ENCODE measurements at regions not wholly inside any gene's neighbourhood (a gene's known extent, or its start where the extent isn't known, plus 50 kb on each side); places are given as distances from the start of the nearest gene placed in this dataset.
"Not testable (repeated sequence)": the region's sequence is repeated elsewhere in the genome, so short reads cannot be mapped to it uniquely, and the experiment has no call there.

DNA sequence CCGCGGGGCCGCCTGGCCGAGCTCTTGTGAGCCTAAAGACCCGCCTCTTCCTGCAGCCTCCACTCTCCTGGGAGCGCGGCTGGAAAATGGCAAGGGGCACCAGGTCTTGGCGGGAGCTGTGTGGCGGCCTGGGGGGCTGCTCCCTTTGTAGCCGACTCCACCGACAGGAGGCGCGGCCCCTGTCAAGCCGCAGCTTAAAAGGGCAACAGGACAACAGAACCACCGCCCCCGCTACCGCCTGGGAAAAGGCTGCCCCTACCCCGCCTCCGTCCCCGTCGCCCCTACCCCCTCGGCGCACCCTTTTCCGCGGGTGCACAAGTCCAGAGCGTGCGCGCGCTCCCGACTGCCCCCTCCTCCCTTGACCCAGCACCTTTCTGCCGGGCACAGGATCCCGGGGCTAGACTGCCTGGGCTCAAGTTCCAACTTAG is 60.3 kb downstream of the GOLGA8K start:
- DNase-seq (ENCODE audit: low spot score): peak; percentile 1

DNA sequence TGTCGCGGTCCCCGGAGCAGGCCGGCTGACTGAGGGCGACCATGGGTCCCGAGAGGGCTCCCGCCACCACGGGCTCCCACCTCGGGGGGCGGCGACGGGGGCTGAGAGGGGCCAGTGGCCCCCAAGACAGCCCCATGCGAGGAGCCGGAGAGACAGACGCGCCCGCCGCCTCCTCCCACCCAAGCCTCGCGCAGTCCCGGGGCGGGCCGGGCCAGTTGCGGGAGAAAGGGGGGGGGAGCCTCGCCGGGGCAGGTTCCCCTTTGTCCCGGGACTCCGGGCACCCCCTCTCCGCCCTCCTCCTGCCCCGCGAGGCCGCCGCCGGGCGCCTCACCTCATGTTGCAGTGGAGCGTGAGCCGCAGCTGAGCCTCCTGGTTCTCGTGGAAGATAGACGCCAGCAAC is 60.8 kb downstream of the GOLGA8K start:
- DNase-seq (ENCODE audit: low spot score): not testable (repeated sequence)

DNA sequence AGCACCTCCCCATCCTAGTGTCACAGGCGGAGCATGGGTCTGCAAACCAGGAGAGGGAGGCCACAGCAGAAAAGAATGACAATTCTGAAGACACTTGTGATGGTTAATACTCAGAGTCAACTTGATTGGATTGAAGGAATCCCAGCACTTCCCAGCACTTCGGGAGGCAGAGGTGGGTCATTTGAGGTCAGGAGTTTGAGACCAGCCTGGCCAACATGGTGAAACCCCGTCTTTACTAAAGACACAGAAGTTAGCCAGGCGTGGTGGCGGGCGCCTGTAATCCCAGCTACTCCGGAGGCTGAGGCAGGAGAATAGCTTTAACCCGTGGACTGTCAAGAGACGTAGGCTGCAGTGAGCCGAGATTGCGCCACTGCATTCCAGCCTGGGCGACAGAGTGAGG is 61.6 kb downstream of the GOLGA8K start:
- DNase-seq (ENCODE audit: low spot score): not testable (repeated sequence)

DNA sequence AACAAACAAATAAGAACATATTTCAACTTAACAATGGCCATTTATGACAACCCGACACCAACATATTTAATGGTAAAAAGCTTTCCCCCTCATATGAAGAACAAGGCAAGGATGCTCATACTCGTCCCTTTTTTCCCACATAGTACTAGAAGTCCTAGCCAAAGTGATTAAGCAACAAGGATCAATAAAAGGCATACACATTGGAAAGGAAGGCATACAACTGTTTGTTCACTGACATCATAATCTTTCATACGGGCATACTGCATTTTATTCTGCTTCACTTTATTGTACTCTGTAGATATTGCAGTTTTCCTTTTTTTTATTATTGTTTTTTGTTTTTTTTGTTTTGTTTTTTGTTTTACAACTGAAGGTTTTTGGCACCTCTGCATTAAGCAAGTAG is 66.3 kb downstream of the GOLGA8K start:
- DNase-seq (ENCODE audit: low spot score): not testable (repeated sequence)

DNA sequence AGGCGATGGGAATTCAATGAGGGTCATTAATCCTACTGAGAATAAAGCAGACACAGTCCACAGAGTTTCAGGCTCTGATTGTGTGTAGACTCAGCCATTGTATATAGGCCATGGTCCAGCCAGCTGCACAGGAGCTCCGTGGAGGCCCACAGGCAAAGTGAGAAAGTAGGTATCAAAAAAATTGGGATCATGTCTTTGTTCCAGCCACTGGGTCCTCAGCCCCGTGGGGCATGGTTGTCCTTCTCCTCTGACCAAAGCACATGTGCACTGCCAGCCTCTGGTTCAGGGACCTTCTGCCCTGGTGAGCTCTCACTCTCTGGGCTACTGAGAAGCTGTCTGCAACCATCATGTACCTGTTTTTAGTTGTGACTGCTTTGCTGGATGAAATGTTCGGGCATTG is 79.7 kb downstream of the GOLGA8K start:
- not testable (repeated sequence) for DNase-seq (ENCODE audit: low spot score)

DNA sequence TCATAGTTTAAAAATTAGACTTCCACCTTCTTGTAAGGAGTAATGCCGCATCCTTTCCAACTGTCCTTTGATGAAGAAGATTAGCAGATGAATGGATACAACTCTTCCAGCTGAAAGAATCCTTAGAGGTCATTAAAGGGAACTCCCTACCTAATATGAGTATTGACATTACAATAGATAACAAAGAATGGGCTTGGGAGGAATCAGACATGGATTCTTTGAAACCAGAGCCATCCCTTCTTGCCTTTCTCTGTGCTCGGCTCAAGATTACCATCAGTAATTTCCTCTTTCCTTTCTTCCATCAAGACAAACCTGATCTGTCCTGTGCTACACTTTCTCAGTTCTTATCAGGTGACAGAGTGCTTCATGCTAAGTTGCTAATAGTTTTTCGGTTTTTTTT is 83.8 kb downstream of the GOLGA8K start:
- DNase-seq (ENCODE audit: low spot score): not testable (repeated sequence)

DNA sequence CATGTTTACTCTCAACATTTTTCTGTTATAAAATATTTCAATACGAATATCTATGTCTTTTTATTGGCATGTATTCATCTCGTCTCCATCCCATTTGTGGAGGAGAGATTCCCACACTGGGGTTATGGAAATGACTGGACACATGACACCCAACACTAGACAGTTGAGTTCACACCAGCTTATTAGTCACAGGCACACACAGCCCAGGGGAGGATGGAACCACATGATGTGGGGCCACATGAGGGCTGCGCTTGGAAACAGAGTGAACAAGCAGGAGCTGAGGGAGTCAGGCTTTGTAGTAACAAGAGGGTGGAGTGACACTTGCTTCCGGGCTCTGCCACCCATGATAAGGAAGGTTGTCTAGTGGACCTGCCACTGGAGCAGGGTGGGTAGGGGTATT is 86.6 kb downstream of the GOLGA8K start:
- not testable (repeated sequence) for DNase-seq (ENCODE audit: low spot score)

DNA sequence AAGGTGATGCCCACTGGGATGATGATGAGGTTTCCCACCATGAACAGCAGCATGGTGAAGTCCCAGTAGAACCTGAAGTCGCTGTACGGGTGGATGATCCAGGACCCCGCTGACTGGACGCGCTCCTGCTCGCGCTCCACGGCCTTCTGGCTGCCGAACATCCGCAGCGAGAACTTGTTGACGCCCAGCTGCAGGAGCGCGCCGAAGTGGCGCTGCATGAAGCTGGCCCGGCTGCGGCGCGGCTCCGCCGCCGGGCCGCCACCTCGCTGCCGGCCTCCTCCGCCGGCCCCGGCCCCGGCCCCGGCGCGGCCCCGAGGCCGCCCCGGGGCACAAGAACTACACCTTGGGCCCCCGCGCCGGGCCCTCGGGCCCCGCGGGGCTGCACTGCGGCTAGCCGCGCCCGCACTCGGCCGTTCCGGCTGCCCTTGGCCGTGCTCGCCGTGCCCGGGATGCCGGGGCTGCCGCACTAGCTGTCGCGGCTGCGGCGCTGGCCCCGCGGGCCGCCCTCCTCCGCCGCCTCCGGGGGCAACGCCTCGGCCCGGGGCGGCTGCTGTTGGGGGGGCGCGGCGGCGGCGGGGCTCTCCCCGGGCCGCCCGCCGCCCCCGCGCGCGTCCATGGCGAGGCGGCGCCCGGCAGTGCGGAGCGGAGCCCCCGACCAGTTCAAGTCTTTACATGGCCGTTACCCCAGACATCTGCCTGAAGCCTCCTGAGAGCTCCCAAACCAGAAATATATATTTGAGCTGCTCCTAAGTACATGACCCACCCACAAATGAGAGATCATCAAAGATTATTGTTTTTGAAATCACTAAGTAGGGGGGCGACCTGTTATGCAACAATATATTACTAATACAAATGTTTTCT is 87.8 kb downstream of the GOLGA8K start:
- DNase-seq (ENCODE audit: low spot score): not testable (repeated sequence)

DNA sequence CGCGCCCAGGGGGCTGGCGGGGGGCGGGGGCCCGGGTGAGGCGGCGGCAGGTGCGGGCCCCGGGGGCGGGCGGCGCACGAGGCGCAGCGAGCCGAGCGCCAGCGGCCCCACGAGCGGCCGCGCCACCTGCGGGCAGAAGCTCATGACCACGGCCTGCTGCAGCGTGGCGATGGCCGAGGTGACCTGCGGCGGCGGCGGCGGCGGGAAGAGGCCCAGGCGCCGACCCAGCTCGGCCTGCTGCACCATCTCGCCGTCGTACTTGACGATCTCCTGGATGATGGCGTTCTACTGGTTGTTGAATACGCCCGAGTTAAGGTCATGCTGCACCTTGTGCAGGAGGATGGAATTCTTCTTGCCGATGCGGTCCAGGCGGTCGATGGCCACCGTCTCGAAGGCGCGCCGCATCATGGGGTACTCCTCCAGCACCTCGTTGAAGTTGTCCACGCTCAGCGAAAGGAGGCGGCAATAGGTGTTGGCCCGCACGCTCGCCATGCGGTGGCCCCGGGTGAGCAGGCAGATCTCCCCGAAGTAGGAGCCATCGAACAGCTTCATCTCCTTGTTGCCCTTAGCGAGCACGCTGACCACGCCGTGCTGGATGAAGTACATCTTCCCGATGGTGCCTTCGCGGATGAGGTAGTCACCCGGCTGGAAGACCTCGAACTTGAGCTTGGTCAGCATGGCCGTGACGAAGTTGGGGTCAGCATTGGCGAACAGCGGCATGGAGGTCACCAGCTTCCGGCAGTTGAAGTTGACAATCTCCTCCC is 89.5 kb downstream of the GOLGA8K start:
- DNase-seq (ENCODE audit: low spot score): not testable (repeated sequence)

DNA sequence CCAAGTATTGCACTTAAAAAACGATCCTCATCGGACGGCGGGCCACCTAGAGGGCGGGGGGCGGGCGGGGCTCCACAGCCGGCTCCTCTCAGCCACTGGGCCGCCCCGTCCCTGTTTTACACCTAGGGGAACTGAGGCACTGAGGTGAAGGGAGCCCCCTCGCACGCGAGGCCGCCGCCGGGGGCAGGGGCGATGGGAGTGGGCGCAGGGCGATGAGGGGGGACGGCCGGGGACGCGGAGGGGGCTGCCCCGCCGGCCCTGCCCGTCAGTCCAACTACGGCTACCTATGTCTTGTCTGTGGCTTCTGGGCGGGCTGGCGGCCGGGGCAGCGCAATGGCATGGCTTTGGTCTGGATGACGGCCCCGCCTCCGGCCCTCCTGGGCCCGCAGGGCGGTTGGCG is 90.4 kb downstream of the GOLGA8K start:
- not testable (repeated sequence) for DNase-seq (ENCODE audit: low spot score)

DNA sequence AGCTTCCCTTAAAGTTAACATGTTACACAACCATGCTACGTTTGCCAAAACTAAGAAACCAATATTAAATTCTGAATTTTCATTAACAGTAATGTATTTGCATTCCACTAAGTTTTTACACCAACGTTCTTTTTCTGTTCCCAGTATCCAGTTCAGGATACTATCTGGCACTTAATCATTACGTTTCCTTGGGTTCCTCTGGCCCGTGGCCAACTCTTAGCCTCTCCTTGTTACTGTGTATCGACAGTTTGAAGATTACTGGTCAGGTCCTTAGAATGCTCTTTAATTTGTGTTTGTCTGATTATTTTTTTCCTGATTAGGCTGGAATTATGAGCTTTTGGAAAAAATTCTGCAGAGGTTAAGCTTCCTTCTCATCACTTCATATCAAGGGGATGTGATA is 95.5 kb downstream of the GOLGA8K start:
- not testable (repeated sequence) for DNase-seq (ENCODE audit: low spot score)

DNA sequence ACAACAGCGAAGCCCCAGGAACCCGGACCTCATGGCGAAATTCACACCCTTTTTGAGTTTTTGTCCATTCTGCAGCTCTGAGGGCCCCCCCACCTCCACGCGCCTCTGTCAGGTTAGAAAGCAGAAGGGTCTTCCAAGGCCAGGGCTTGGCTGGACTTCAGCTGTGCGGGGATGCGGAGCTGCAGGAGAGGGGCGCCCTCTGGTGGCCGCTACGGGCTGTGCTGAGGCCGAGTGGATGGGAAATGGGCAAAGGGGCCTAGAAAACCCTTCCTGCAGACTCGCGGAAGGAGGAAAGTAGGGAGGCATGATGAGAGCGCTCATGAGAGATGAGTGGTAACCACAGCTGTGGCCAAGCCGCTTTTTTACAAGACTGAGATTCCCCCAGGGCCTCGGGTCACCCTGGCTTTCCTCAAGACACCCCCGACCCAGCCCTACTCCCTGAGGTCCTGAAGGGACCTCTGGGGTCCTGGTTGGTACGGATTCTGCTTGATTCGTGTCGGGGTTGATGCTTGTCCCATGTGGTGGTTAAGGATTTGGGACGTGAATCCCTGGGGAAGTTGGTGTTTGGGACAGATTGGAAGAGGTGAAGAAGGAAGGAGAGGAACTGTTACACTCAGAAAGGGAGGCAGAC is 126.8 kb downstream of the GOLGA8K start:
- not testable (repeated sequence) for DNase-seq (ENCODE audit: low spot score)

DNA sequence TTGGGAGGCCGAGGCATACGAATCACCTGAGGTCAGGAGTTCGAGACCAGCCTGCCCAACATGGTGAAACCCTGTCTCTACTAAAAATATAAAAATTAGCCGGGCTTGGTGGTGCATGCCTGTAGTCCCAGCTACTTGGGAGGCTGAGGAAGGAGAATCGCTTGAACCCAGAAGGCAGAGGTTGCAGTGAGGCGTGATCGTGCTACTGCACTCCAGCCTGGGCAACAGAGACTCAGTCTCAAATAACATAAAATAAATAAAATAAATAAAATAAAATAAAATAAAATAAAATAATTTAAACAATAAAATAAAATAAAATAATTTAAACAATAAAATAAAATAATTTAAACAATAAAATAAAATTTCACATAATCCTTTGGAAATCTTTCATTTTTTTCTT is 149.1 kb downstream of the GOLGA8K start:
- DNase-seq (ENCODE audit: low spot score): not testable (repeated sequence)

DNA sequence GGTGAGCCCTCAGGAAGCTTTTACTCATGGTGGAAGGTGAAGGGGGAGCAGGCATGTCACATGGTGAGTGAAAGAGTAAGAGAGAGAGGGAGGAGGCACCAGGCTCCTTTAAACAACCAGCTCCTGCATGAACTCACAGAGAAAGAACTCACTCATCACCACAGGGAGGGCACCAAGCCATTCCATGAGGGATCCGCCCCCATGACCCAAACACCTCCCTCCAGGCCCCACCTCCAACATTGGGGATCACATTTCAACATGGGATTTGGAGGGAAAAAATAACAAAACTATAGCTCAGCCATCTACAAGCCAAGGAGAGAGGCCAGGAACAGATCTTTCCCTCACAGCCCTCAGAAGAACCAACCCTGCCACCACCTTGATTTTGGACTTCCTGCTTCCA is 153.9 kb downstream of the GOLGA8K start:
- not testable (repeated sequence) for DNase-seq (ENCODE audit: low spot score)

DNA sequence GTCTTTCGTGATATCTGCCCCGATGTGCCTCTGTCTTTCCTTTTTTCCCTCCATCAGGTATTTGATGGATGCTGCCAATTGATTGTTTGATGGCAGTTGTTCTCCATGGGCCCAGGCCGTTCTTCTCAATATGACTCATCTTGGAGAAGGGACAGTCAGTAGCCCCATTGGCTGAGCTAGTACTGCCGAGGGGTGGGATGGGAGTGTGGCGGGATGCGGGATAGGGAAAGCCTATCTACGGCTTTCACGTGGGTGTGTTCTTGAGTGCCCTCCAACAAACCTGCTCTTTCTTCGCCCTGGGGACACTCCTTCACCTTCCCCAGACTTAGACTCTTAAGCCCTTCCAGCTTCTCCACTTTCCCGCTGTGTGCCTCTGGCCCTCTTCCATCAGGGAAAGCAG is 159.4 kb downstream of the GOLGA8K start:
- DNase-seq (ENCODE audit: low spot score): not testable (repeated sequence)

DNA sequence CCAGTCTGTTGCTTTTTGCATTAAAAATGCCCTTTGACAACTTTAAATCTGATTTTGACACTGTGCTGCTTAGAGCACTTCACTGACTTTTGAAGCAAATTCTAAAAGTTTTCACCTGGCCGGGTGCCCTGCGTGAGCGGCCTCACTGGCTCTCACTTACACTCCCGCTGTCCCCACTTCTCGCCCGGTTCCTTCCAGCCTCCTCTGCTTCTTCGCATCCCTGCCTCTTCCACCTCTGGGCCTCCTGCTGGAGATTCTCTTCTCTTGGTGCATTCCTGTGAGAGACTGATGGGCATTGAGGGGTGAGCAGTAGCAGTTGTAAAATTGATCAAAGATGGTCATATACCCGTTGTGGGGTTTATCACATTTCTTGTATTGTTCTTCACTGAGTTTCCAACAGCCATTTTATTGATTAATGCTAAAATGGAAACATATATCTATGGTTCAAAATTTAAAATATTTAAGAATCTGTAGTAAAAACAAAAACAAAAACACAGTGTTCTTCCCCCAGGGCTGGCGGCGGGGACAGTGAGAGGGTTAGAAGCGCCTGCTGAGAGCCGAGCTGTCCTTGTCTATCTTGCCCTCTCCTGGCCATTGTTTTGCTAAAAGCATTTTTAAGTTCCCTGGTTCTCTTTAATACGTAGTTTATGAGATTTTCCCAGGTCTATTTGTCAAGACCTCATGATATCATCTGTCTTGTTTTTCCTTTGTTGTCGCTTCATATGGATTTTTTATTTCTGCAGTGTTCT is 160.1 kb downstream of the GOLGA8K start:
- not testable (repeated sequence) for DNase-seq (ENCODE audit: low spot score)

DNA sequence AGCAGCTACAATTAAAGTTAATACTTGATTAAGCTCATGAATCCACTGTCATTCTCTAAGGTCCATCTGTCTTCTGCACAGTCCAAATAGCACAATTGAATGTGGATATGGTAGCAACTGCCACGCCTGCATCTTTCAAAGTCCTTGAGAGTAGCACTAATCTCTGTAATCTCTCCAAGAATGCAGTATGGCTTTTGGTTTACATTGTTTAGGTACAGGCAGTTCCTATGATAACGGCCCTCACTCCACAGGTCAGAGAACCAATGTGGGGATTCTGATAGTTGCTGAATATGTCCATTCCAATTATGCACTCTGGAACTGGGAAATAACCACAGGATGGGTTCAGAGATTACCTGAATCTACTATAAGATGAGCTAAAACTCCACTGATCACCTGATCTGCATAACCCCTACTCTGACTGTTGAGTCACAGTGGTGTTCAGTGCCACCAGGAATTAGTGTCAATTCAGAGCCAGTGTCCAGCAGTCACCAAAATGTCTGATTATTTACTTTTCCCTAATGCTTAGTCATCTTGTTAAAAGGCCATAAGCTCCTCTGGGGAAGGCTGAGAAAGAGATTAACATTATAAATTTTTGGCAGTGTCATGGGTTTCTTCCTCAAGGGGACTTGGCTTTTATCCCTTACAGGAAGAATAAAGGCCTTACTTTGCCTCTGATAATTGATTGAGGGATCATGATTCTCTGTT is 175.5 kb downstream of the GOLGA8K start:
- not testable (repeated sequence) for DNase-seq (ENCODE audit: low spot score)

DNA sequence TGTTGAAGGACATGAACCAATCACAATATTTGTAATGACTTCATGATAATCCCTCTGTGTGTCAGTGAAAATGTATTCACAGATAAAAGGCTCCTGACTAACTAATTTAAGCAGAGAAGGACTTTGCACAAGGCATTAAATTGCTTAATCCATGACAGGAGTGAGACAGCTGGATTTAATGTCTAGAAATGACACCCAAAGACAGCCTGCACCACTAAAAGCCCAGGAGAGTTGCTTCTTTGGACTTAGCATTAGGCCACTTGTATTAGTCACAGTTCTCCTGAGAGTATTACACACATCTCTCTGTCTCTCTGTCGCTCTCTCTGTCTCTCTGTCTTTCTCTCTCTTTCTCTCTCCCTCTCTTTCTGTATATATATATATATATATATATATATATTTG is 180.4 kb downstream of the GOLGA8K start:
- no peak for DNase-seq (ENCODE audit: low spot score)

Data from kidney tubule cell (primary cell).